HG03108 (cell line): ENCODE measurements at regions not wholly inside any gene's neighbourhood (a gene's known extent, or its start where the extent isn't known, plus 50 kb on each side); places are given as distances from the start of the nearest gene placed in this dataset.
"Not testable (repeated sequence)": the region's sequence is repeated elsewhere in the genome, so short reads cannot be mapped to it uniquely, and the experiment has no call there.

Experiments
- ATAC-seq: cut with Tn5 transposase; IDR thresholded peaks from one replicate; pipeline ENCODE4 v1.9.1; 2021; ENCODE audit warnings: moderate library complexity; ENCODE audit not compliant: unreplicated experiment

GRCh38 chr1:218494449-218494852 is 149.3 kb downstream of the TGFB2 start:
- ATAC-seq: no peak

- ATAC-seq: no peak
Observed at GRCh38 chr1:218495931-218496330, 150.8 kb downstream of the TGFB2 start.

- no peak for ATAC-seq
Observed at GRCh38 chr1:218496561-218496960, 151.4 kb downstream of the TGFB2 start.

DNA sequence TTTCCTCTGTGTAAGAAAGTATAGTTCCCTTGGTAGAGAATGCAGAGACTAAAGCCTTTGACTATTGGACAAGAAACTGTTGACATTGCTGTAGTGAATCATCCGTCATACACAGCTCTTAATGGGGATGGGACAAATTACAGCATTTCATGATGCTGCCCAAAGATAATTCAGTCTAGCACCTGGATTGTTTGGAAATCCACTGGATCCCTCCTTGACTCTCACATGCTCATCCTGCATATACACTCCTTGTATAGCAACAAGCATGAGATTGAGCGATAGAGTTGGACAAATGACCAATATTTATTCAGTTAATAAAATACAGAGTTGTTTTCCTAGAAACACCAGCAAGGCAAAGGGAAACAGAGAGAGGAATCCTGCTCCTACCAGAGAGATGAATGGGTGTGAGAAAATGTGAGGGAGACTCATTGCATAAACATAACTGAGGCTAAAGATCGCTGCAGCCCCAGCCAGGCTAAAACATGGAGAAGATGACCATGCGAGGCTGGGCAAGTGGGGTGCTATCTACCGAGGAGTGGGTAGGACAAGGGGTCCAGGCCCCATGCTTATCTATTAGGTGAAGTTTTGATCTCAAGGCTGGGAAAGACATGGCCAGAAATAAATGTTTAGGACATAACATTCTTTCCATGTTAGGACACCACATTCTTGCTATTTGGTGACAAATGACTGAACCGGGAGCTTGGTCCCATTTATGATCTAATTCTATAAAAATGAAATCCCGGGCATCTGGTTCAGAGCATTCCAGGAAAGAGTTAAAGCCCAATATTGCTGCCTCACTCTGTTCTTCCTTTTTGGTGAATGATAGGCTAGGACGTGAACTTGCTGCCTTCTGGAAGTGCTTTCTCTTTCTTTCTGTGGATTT is 153.2 kb downstream of the TGFB2 start:
- ATAC-seq: no peak

- ATAC-seq: no peak
Observed at GRCh38 chr1:218499011-218499691, 154.0 kb downstream of the TGFB2 start.

- ATAC-seq: no peak
Observed at GRCh38 chr1:218499911-218500310, 154.8 kb downstream of the TGFB2 start.

DNA sequence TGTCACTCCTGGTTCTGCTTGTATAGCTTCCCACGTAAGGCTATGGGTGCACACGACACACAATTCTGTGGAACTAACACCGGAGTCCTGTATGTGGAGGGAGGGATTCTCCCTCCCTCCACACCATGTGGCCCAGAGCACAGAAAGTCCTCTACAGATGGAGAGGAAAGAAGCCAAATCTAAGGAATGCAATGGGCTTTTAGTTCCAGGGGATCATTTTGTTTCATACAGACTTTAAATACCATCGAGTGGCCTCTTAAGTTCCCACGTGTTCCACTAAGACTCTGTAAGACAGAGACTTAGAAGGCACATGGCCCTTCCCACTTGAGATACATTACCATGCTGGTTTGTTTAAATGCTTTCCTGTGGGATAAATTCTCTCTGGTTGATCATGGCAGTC is 156.0 kb downstream of the TGFB2 start:
- no peak for ATAC-seq

- ATAC-seq: no peak
Observed at GRCh38 chr1:218502383-218502782, 157.2 kb downstream of the TGFB2 start.

- ATAC-seq: no peak
Observed at GRCh38 chr1:218503102-218503501, 158.0 kb downstream of the TGFB2 start.

GRCh38 chr1:218507355-218508002 is 162.3 kb downstream of the TGFB2 start:
- no peak for ATAC-seq

DNA sequence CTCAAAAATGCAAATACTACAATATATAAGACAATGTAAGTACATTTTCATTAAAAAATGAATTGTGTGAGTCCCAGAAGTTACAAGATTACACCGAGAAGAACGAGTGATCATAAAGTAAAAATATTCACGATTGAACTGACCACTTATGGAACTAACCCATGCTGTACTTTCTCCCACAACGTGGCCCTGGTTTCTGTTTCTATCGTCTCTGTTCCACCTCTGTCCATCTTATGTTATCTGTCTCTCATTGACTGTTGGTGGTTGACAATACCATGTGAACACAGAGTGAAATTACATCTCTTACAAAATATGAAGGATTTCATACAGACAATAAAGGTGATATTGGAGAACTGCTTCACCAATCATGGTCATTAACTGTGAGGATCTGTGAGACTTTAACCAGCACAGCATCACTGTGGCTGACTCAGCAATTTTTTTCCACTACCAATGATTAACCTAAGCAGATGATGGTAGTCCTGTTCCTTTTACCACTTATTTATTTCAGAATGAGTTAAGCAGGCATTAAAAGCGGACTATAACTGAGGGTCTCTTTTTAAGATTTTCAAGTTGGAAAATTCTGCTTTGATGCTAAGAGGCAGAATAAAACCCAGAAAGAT is 165.1 kb downstream of the TGFB2 start:
- no peak for ATAC-seq

DNA sequence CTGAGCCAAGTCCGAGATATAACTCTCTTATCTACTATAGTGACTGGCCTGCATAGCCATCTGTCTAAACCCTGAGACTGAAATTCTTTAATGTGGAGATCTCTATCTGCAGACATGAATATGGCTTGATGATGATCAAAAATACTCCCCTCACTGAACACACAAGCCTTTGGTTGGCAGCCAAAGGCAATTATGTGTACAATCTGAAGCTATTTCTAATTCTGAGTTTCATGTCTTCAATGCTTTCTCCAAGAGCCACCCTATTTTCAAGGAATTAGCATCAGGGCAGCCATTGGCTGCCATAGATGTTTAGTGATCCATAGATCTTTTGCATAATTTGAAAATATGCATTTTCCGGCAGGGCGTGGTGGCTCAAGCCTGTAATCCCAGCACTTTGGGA is 168.2 kb downstream of the TGFB2 start:
- ATAC-seq: no peak

GRCh38 chr1:218514689-218515088 is 169.6 kb downstream of the TGFB2 start:
- no peak for ATAC-seq

DNA sequence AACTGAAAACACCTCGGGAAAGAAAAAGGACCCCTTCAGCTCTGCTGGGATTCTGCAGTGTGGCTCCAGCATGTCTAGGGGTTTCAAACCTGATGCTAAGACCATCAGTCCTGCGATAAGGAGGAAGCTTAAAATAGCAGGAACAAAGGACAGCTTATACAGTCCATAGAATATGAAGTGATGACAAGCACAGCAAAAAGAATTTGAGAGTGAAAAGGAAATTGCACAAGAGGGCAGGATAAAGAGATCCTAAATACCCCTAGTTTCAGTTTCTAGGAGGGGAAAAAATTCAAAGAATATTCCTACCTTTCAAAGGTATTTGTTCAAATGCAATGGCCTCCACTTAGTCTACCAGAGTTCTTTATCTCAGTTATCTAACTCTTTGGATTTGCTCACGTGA is 171.4 kb downstream of the TGFB2 start:
- ATAC-seq: no peak

DNA sequence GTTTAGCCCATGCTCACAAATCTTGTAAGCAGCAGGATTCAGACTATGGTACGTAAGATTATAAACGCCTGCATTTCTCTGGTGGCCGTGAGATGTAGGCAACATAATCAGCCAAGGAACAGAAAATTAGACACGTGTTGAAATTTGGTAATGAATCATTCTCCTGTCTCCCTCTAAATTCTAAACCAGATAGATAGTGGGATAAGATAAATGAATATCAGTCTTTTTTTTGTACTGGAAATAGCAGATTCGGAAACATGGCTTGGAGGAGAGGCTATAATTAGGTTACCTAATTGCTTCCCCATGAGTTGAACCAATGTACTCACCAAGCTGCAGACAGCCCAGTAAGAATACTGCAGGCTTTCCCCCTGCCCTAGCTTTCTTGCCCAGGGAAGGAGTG is 172.3 kb downstream of the TGFB2 start:
- no peak for ATAC-seq

GRCh38 chr1:218518216-218518740 is 173.1 kb downstream of the TGFB2 start:
- ATAC-seq: no peak

DNA sequence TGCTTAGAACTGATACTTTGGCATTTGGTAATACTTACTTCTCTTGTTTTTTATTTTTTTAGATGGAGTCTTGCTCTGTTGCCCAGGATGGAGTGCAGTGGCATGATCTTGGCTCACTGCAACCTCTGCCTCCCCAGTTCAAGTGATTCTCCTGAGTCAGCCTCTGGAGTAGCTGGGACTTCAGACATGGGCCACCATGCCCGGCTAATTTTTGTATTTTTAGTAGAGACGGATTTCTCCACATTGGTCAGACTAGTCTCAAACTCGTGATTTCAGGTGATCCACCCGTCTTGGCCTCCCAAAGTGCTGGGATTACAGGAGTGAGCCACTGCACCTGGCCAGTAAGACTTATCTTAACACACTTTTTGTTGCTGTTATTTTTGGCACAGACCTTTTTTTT is 175.5 kb downstream of the TGFB2 start:
- not testable (repeated sequence) for ATAC-seq

DNA sequence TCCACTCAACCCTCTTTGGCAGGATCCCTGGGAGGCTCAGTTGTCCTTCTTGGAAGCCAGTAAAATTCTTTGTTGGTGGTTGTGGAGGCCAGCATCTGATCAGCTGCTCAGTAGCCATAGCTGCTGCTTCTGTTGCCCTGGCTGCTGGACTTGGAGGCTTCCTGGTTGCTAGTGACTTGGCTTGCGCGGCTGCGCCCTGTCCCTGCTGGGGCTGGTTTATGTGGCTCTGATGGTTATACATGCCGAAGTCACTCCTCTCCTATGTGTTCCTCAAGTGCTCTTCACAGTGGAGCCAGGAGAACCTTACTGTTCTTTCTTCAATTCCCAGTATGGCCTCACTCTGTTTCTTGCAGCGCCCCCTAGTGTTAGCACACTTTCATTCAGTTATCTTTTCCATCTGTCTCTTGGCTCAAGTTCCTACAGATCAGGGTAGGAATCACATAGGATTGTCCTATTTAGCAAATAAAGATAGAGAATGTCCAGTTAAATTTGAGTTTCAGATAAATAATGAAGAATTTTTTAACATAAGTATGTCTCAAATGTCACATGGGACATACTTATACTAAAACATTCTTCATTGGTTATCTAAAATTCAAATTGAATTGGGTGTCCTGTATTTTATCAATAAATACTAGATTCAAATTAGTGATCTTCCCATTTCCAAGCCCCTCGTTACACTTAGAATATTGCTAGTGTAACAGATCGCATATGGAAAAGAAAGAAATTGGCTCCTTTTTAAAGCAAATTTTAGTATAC is 176.5 kb downstream of the TGFB2 start:
- no peak for ATAC-seq

DNA sequence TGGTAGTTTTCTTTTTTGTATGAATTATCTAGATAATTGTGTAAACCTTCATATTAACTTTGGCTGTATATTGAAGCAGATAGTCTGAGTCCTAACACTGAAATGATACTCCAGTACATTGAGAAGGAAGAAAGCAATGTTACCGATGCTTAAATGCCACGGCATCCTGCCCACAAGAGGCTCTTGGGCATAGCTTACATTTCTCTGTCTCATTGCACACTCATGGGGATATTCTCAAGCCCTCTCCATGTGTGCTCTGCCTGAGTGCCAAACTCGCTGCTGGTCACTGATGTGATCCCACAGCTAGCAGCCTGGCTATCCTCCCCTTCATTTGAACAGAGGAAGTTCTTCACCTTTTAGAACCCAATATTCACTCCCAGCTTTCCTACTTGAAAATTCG is 179.4 kb downstream of the TGFB2 start:
- no peak for ATAC-seq

DNA sequence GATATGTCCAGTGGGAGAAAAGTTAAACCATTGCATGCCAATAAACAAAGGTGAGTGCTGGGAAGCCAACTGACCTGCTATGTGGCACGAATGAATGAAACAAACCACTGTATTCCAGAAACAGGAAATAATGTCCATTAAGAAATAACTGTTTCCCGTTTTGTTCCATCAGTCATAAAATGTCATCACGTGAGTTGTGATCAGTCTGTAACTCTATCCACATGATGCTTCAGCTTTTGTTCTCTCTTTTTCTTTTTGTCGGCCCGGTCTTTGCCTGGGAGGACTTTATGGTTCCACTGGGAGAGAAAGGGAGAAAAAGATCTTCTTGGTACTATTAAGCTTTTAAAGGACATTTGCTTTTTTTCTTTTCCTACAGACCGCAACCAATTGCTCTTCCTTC is 179.9 kb downstream of the TGFB2 start:
- no peak for ATAC-seq
